ENCODE measurements at regions not wholly inside any gene's neighbourhood (a gene's known extent, or its start where the extent isn't known, plus 50 kb on each side); places are given as distances from the start of the nearest gene placed in this dataset.

- TF ChIP-seq SIN3A (IDR thresholded peaks at IDR 0.05; ENCODE audit: borderline replicate concordance, insufficient read depth, low read length) (no peak), FOXP2 (optimal IDR thresholded peaks at IDR 0.05; ENCODE audit: borderline replicate concordance, extremely low read depth, extremely low read length, insufficient read depth) (no peak), TAF1 (IDR thresholded peaks at IDR 0.05; ENCODE audit: borderline replicate concordance, insufficient read depth, low read length) (no peak), REST (IDR thresholded peaks at IDR 0.05; ENCODE audit: insufficient read depth in 1 of 2, low read depth in 2 of 2, low read length in 2 of 2) (no peak), POLR2AphosphoS5 (IDR thresholded peaks at IDR 0.05; ENCODE audit: low read depth, low read length) (no peak)
Measured at GRCh38 chr13:73607489-73608156, 526.6 kb downstream of the KLF12 start.

GRCh38 chr13:73603646-73604045 lies 530.6 kb downstream of the KLF12 start:
- no peak for TF ChIP-seq SIN3A (IDR thresholded peaks at IDR 0.05; ENCODE audit: borderline replicate concordance, insufficient read depth, low read length)
- no peak for TF ChIP-seq FOXP2 (optimal IDR thresholded peaks at IDR 0.05; ENCODE audit: borderline replicate concordance, extremely low read depth, extremely low read length, insufficient read depth)
- no peak for TF ChIP-seq TAF1 (IDR thresholded peaks at IDR 0.05; ENCODE audit: borderline replicate concordance, insufficient read depth, low read length)
- TF ChIP-seq POLR2AphosphoS5 (IDR thresholded peaks at IDR 0.05; ENCODE audit: low read depth, low read length): no peak
- TF ChIP-seq REST (IDR thresholded peaks at IDR 0.05; ENCODE audit: insufficient read depth in 1 of 2, low read depth in 2 of 2, low read length in 2 of 2): no peak

- TF ChIP-seq REST (IDR thresholded peaks at IDR 0.05; ENCODE audit: insufficient read depth in 1 of 2, low read depth in 2 of 2, low read length in 2 of 2) (no peak), POLR2AphosphoS5 (IDR thresholded peaks at IDR 0.05; ENCODE audit: low read depth, low read length) (no peak)
Measured at GRCh38 chr13:73602295-73602694, 531.9 kb downstream of the KLF12 start.

GRCh38 chr13:73601708-73602107 lies 532.5 kb downstream of the KLF12 start:
- TF ChIP-seq TAF1 (IDR thresholded peaks at IDR 0.05; ENCODE audit: borderline replicate concordance, insufficient read depth, low read length) (no peak), REST (IDR thresholded peaks at IDR 0.05; ENCODE audit: insufficient read depth in 1 of 2, low read depth in 2 of 2, low read length in 2 of 2) (no peak), FOXP2 (optimal IDR thresholded peaks at IDR 0.05; ENCODE audit: borderline replicate concordance, extremely low read depth, extremely low read length, insufficient read depth) (no peak), SIN3A (IDR thresholded peaks at IDR 0.05; ENCODE audit: borderline replicate concordance, insufficient read depth, low read length) (no peak), POLR2AphosphoS5 (IDR thresholded peaks at IDR 0.05; ENCODE audit: low read depth, low read length) (no peak)

Data from PFSK-1 (cell line).